SK-N-SH (cell line): ENCODE measurements at regions not wholly inside any gene's neighbourhood (a gene's known extent, or its start where the extent isn't known, plus 50 kb on each side); places are given as distances from the start of the nearest gene placed in this dataset.

Source experiments
- CTCF ChIA-PET: fragments of 300-600, 350-600 bp; formaldehyde crosslinking; extraction: SDS; loops from one replicate; lab custom pipeline; 2021; lab: Yijun Ruan, JAX
- POLR2A ChIA-PET: fragments of 350-600 bp; sonication (Branson Sonifier 250); formaldehyde crosslinking; extraction: SDS; loops from one replicate; lab custom pipeline; 2020; ENCODE audit warnings: antibody characterized with exemption, inconsistent platforms; lab: Yijun Ruan, JAX
- DNase-seq: peaks from one replicate; pipeline ENCODE4 v3.0.0; 2012
- H2AFZ ChIP-seq: fragments of 200-600 bp; sonication (generic); 2 replicates; pipeline ENCODE4 v1.8.1; 2016; ENCODE audit warnings: antibody characterized with exemption, mild to moderate bottlenecking, low read depth
- H3F3A ChIP-seq: fragments of 200-600 bp; sonication (generic); replicated peaks from 2 replicates; pipeline ENCODE3; 2016; ENCODE audit warnings: antibody characterized with exemption, mild to moderate bottlenecking; ENCODE audit not compliant: insufficient read depth
- H3K27ac ChIP-seq, 2 experiments: fragments of 200-500 bp in 1 of 2; fragments of 200-600 bp in 1 of 2; sonication (Bioruptor generic) in 1 of 2; sonication (generic), shearing (Covaris generic) in 1 of 2; 2 replicates each; pipeline versions ENCODE4 v1.5.1 to v1.6.1; 2014 to 2016; ENCODE audit warnings: low read depth in 2 of 2, inconsistent platforms in 1 of 2, low read length in 1 of 2, mild to moderate bottlenecking in 1 of 2, mixed read lengths in 1 of 2
- H3K27me3 ChIP-seq: fragments of 200-600 bp; sonication (generic), shearing (Covaris generic); 2 replicates; pipeline ENCODE4 v1.6.1; 2016; ENCODE audit warnings: mixed run types; ENCODE audit not compliant: insufficient read depth
- H3K36me3 ChIP-seq, 2 experiments: fragments of 200-500 bp in 1 of 2; fragments of 200-600 bp in 1 of 2; sonication (Bioruptor generic) in 1 of 2; sonication (generic) in 1 of 2; replicated peaks in 1 of 2; 2 replicates each; pipeline versions ENCODE3 to v1.5.1; 2014 to 2016; ENCODE audit warnings: low read length in 1 of 2, mild to moderate bottlenecking in 1 of 2; ENCODE audit not compliant: insufficient read depth in 2 of 2, control insufficient read depth in 1 of 2
- H3K4me1 ChIP-seq, 2 experiments: fragments of 200-500 bp in 1 of 2; fragments of 200-600 bp in 1 of 2; sonication (Bioruptor generic) in 1 of 2; sonication (generic), shearing (Covaris generic) in 1 of 2; 2 replicates each; pipeline versions ENCODE4 v1.5.1 to v1.6.1; 2014 to 2016; ENCODE audit warnings: low read depth in 1 of 2, low read length in 1 of 2, mixed run types in 1 of 2; ENCODE audit not compliant: insufficient read depth in 2 of 2, control insufficient read depth in 1 of 2
- H3K4me2 ChIP-seq: fragments of 200-600 bp; sonication (generic), shearing (Covaris generic); 2 replicates; pipeline ENCODE4 v1.6.1; 2017; ENCODE audit warnings: mixed run types
- H3K4me3 ChIP-seq, 2 experiments: fragments of 200-500 bp in 1 of 2; fragments of 200-600 bp in 1 of 2; sonication (Bioruptor generic) in 1 of 2; sonication (generic), shearing (Covaris generic) in 1 of 2; 2 replicates each; pipeline versions ENCODE4 v1.5.1 to v1.8.1; 2014 to 2016; ENCODE audit warnings: low read depth in 2 of 2, inconsistent platforms in 1 of 2, low read length in 1 of 2, mild to moderate bottlenecking in 1 of 2, mixed read lengths in 1 of 2, moderate library complexity in 1 of 2
- H3K79me2 ChIP-seq: fragments of 200-600 bp; sonication (generic); 2 replicates; pipeline ENCODE4 v1.8.1; 2017; ENCODE audit warnings: mild to moderate bottlenecking; ENCODE audit not compliant: insufficient read depth
- H3K9ac ChIP-seq: fragments of 200-600 bp; sonication (generic); 2 replicates; pipeline ENCODE4 v1.6.1; 2017; ENCODE audit warnings: mixed run types
- H3K9me2 ChIP-seq: fragments of 200-600 bp; sonication (generic); 2 replicates; pipeline ENCODE4 v1.6.1; 2017; ENCODE audit warnings: mixed run types
- H3K9me3 ChIP-seq: fragments of 200-600 bp; sonication (generic); 2 replicates; pipeline ENCODE4 v1.6.1; 2017; ENCODE audit warnings: mixed run types, mild to moderate bottlenecking, moderate library complexity
- H4K20me1 ChIP-seq: fragments of 200-600 bp; sonication (generic); 2 replicates; pipeline ENCODE4 v1.6.1; 2017; ENCODE audit warnings: mild to moderate bottlenecking, mixed run types; ENCODE audit not compliant: insufficient read depth
- FOXM1 ChIP-seq: IDR thresholded peaks from 2 replicates; pipeline ENCODE4 v1.4.0; 2012; ENCODE audit warnings: low read depth, mild to moderate bottlenecking
- GATA2 ChIP-seq: sonication (generic); formaldehyde crosslinking; IDR thresholded peaks from 2 replicates; pipeline ENCODE4 v1.5.0; 2020; ENCODE audit warnings: mild to moderate bottlenecking, missing genetic modification reagents
- JUND ChIP-seq: IDR thresholded peaks from 2 replicates; pipeline ENCODE4 v1.4.0; 2012
- MXI1 ChIP-seq: IDR thresholded peaks from 2 replicates; pipeline ENCODE4 v1.6.1; 2012; ENCODE audit warnings: mild to moderate bottlenecking, low read depth, low read length, improper control_type of control experiment
- NFIC ChIP-seq: IDR thresholded peaks from 2 replicates; pipeline ENCODE4 v1.4.0; 2012; ENCODE audit warnings: borderline replicate concordance
- NRF1 ChIP-seq: IDR thresholded peaks from 2 replicates; pipeline ENCODE4 v1.6.1; 2012; ENCODE audit warnings: low read depth, mild to moderate bottlenecking, low read length
- RAD21 ChIP-seq: IDR thresholded peaks from 2 replicates; pipeline ENCODE4 v1.6.1; 2012; ENCODE audit warnings: mild to moderate bottlenecking, low read length
- SMC3 ChIP-seq: IDR thresholded peaks from 2 replicates; pipeline ENCODE4 v1.6.1; 2012; ENCODE audit warnings: low read depth, low read length, improper control_type of control experiment
- TAF1 ChIP-seq: IDR thresholded peaks from 2 replicates; pipeline ENCODE4 v1.6.1; 2012; ENCODE audit warnings: low read depth, mild to moderate bottlenecking, low read length, moderate library complexity, borderline replicate concordance
- TCF12 ChIP-seq: IDR thresholded peaks from 2 replicates; pipeline ENCODE4 v1.4.0; 2012
- YY1 ChIP-seq: IDR thresholded peaks from 2 replicates; pipeline ENCODE4 v1.4.0; 2012; ENCODE audit warnings: low read depth, mild to moderate bottlenecking
- WGBS: methylation state at CpG from one replicate; pipeline ENCODE4 v1.1.6; 2017; ENCODE audit warnings: low lambda C conversion rate; 5-methylcytosine and 5-hydroxymethylcytosine counted together
- TF ChIP-seq, protein P1 (sequence below): fragments of 150-350 bp; IDR thresholded peaks from 2 replicates; pipeline ENCODE4 v1.6.1; 2017; ENCODE audit warnings: antibody characterized with exemption, low read length, low read depth, borderline replicate concordance
- TF ChIP-seq, protein P2 (sequence below): fragments of 200-600 bp; sonication (generic); IDR thresholded peaks from 2 replicates; pipeline ENCODE4 v1.6.1; 2017; ENCODE audit warnings: antibody characterized with exemption, mild to moderate bottlenecking, moderate library complexity
- TF ChIP-seq, protein P3 (sequence below): IDR thresholded peaks from 2 replicates; pipeline ENCODE4; 2012
- TF ChIP-seq, protein P4 (sequence below): IDR thresholded peaks from 2 replicates; pipeline ENCODE4 v1.4.0; 2012; ENCODE audit warnings: low read depth, borderline replicate concordance

DNA sequence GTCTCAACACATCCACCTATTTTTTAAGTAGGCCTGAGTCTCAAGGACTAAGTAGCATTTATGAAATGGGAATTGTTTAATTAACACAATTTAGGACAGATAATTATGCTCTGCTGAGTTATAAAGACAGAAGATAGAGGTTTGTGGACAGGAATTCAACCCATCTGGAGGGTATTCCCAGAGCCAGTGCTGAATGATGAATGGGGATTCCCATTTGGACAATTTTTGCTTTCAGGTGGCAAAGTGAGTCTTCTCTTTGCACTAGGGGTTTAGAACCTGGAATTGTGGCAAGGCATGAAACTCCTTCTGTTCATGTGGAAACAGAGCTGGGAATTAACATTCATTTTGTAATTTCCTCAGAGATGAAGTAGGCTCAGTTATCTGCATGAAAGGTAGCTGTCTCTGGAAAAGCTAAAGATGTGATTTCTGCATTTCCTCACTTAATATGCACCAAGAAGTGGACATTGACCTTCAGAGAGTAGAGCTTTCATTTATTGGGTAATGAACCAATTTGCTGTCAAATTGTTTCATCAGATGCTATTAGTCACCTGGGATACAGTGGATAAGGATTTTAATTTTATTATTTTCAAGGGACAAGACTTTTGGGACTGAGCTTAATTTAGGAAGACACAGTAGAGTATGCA is 212.1 kb upstream of the NRXN1 start (continued):
- TF ChIP-seq, protein P1, sequence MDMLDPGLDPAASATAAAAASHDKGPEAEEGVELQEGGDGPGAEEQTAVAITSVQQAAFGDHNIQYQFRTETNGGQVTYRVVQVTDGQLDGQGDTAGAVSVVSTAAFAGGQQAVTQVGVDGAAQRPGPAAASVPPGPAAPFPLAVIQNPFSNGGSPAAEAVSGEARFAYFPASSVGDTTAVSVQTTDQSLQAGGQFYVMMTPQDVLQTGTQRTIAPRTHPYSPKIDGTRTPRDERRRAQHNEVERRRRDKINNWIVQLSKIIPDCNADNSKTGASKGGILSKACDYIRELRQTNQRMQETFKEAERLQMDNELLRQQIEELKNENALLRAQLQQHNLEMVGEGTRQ, result no peak
- TF ChIP-seq TCF12 (no peak), NFIC (no peak)
- TF ChIP-seq, all 33 proteins: peak for 0

DNA sequence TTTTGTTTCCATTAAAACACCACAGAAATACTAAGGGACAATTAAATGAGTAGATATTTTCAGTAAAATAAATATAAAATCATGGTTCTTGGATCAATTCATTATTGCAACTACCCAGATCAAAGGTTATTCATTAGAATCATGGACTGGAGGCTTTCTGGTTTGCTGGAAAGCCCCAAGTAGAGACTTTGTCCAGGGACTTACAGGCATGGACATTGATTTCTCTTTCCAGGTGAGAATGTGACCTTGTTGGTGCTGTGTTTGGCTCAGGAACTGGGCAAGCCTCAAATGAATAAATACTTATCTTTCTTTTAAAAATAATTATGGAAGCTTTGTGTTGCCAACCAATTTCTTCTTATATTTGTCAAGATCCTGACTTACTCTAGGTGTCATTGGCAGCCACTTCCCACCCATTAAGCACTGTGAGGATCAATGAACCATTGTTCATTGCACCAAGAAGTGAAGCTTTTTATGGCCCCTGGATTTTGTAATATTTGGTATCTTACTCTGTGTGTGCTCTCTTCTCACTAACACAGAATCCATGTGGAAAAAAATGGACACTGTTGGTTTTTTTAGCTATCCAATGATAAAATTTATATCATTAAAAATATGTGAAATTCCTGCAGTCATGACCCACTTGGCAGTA is 205.8 kb upstream of the NRXN1 start:
- Histone ChIP-seq H3K36me3 (no peaks in the 10 kb centered on the region), H3K4me2 (no peak overlapping the region), H3K9me2 (no peaks in the 10 kb centered on the region), H3K79me2 (no peaks in the 10 kb centered on the region), H3K4me3 (no peak overlapping the region), H3K27ac (no peak overlapping the region), H2AFZ (no peak overlapping the region), H3K27me3 (no peaks in the 10 kb centered on the region), H3K4me1 (no peaks in the 10 kb centered on the region; a peak in 1 of 4 replicates), H3K9me3 (no peaks in the 10 kb centered on the region), H3K9ac (no peak overlapping the region), H4K20me1 (no peaks in the 10 kb centered on the region), H3F3A (no peaks in the 10 kb centered on the region)
- no peak for DNase-seq
- TF ChIP-seq JUND (no peak), FOXM1 (no peak), RAD21 (no peak), TAF1 (no peak), SMC3 (no peak), NFIC (no peak)
- ChIA-PET CTCF (interaction anchor here (1.5 kb wide), 1 partner anchor 8 kb away, joined by 4 read pairs; no protein-coding TSS in a partner anchor), POLR2A (no interaction called here)

DNA sequence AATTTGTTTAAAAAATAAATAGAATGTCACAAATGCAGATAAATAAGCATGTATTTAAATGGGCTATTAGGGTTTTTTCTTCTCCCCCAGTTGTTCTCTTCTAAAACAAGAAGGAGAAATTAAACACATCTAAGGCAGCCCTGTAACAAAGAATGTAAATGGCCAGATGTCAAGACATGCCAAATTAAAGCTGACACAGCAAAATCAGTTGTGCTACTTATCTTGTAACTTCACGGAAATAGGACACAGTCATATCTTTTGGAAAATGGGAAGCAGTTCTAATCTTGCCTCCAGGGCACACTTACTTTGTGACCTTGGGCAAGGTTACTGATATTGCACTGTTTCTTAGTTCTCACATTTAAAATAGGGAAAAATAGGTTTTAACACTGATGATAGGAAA is 200.1 kb upstream of the NRXN1 start:
- Histone ChIP-seq H3K27me3 (no peaks in the 10 kb centered on the region), H3K4me1 (no peaks in the 10 kb centered on the region), H3K27ac (no peak overlapping the region), H3K4me2 (no peak overlapping the region), H3K9me2 (no peaks in the 10 kb centered on the region), H3K9ac (no peak overlapping the region), H2AFZ (no peak overlapping the region), H3F3A (no peaks in the 10 kb centered on the region), H3K79me2 (no peaks in the 10 kb centered on the region), H3K9me3 (no peaks in the 10 kb centered on the region), H3K4me3 (no peak overlapping the region), H4K20me1 (no peaks in the 10 kb centered on the region), H3K36me3 (no peaks in the 10 kb centered on the region)
- no peak for DNase-seq
- 19% methylated on average over 1 of the region's 1 CpG for WGBS
- CTCF ChIA-PET, result no interaction called here
- POLR2A ChIA-PET, result no interaction called here
- TF ChIP-seq SMC3 (no peak), NFIC (no peak), MXI1 (no peak), TCF12 (no peak), NRF1 (no peak), GATA2 (no peak), YY1 (no peak)
- TF ChIP-seq, protein P2, sequence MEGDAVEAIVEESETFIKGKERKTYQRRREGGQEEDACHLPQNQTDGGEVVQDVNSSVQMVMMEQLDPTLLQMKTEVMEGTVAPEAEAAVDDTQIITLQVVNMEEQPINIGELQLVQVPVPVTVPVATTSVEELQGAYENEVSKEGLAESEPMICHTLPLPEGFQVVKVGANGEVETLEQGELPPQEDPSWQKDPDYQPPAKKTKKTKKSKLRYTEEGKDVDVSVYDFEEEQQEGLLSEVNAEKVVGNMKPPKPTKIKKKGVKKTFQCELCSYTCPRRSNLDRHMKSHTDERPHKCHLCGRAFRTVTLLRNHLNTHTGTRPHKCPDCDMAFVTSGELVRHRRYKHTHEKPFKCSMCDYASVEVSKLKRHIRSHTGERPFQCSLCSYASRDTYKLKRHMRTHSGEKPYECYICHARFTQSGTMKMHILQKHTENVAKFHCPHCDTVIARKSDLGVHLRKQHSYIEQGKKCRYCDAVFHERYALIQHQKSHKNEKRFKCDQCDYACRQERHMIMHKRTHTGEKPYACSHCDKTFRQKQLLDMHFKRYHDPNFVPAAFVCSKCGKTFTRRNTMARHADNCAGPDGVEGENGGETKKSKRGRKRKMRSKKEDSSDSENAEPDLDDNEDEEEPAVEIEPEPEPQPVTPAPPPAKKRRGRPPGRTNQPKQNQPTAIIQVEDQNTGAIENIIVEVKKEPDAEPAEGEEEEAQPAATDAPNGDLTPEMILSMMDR, result no peak
- TF ChIP-seq, protein P3, sequence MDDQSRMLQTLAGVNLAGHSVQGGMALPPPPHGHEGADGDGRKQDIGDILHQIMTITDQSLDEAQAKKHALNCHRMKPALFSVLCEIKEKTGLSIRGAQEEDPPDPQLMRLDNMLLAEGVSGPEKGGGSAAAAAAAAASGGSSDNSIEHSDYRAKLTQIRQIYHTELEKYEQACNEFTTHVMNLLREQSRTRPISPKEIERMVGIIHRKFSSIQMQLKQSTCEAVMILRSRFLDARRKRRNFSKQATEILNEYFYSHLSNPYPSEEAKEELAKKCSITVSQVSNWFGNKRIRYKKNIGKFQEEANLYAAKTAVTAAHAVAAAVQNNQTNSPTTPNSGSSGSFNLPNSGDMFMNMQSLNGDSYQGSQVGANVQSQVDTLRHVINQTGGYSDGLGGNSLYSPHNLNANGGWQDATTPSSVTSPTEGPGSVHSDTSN, result no peak
- TF ChIP-seq, protein P1, result no peak
- TF ChIP-seq, protein P4, sequence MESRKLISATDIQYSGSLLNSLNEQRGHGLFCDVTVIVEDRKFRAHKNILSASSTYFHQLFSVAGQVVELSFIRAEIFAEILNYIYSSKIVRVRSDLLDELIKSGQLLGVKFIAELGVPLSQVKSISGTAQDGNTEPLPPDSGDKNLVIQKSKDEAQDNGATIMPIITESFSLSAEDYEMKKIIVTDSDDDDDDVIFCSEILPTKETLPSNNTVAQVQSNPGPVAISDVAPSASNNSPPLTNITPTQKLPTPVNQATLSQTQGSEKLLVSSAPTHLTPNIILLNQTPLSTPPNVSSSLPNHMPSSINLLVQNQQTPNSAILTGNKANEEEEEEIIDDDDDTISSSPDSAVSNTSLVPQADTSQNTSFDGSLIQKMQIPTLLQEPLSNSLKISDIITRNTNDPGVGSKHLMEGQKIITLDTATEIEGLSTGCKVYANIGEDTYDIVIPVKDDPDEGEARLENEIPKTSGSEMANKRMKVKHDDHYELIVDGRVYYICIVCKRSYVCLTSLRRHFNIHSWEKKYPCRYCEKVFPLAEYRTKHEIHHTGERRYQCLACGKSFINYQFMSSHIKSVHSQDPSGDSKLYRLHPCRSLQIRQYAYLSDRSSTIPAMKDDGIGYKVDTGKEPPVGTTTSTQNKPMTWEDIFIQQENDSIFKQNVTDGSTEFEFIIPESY, result no peak
